Mesenchymal stem cell (in vitro differentiated cells and primary cell): ENCODE measurements at regions not wholly inside any gene's neighbourhood (a gene's known extent, or its start where the extent isn't known, plus 50 kb on each side); places are given as distances from the start of the nearest gene placed in this dataset.

Source experiments
- DNase-seq: peaks from one replicate; pipeline ENCODE4 v3.0.0-alpha.2; 2013
- H2AFZ ChIP-seq: one replicate; pipeline ENCODE4 v1.6.1; 2013; ENCODE audit warnings: low read depth, mild to moderate bottlenecking, control low read depth, inconsistent platforms, low read length, moderate library complexity
- H2AK5ac ChIP-seq: 2 replicates; pipeline ENCODE4 v1.6.1; 2013; ENCODE audit warnings: low read length, moderate library complexity, mild to moderate bottlenecking, inconsistent platforms; ENCODE audit not compliant: severe bottlenecking
- H2BK120ac ChIP-seq: one replicate; pipeline ENCODE4 v1.6.1; 2013; ENCODE audit warnings: low read depth, mild to moderate bottlenecking, inconsistent platforms, low read length, moderate library complexity
- H2BK12ac ChIP-seq, 2 experiments: one replicate each; pipeline ENCODE4 v1.6.1; 2013; ENCODE audit warnings: inconsistent platforms in 2 of 2, low read length in 2 of 2, mild to moderate bottlenecking in 2 of 2, moderate library complexity in 2 of 2, control low read depth in 1 of 2
- H2BK15ac ChIP-seq: one replicate; pipeline ENCODE4 v1.6.1; 2013; ENCODE audit warnings: mild to moderate bottlenecking, low read depth, inconsistent platforms; ENCODE audit not compliant: poor library complexity, severe bottlenecking
- H2BK5ac ChIP-seq: 2 replicates; pipeline ENCODE4 v1.6.1; 2013; ENCODE audit warnings: low read depth, mild to moderate bottlenecking, low read length, control low read depth, inconsistent platforms; ENCODE audit not compliant: poor library complexity, severe bottlenecking
- H3K14ac ChIP-seq, 2 experiments: one replicate each; pipeline ENCODE4 v1.6.1; 2013; ENCODE audit warnings: inconsistent platforms in 2 of 2, low read length in 2 of 2, control low read depth in 1 of 2, mild to moderate bottlenecking in 1 of 2, moderate library complexity in 1 of 2
- H3K18ac ChIP-seq, 2 experiments: one replicate each; pipeline ENCODE4 v1.6.1; 2013; ENCODE audit warnings: inconsistent platforms in 2 of 2, low read length in 2 of 2, control low read depth in 1 of 2, low read depth in 1 of 2, mild to moderate bottlenecking in 1 of 2
- H3K23ac ChIP-seq, 2 experiments: one replicate each; pipeline ENCODE4 v1.6.1; 2013; ENCODE audit warnings: inconsistent platforms in 2 of 2, low read length in 2 of 2, mild to moderate bottlenecking in 2 of 2, moderate library complexity in 2 of 2, control low read depth in 1 of 2
- H3K27ac ChIP-seq: 2 replicates; pipeline ENCODE4 v1.5.1; 2013; ENCODE audit warnings: mild to moderate bottlenecking, moderate library complexity, low read length, control low read depth, inconsistent platforms; ENCODE audit not compliant: poor library complexity, severe bottlenecking
- H3K27me3 ChIP-seq, 2 experiments: 2 replicates each; pipeline versions ENCODE4 v1.6.1 to v1.7.0; 2013; ENCODE audit warnings: low read length in 2 of 2, mild to moderate bottlenecking in 2 of 2, moderate library complexity in 2 of 2, control low read depth in 1 of 2, inconsistent platforms in 1 of 2; ENCODE audit not compliant: control insufficient read depth in 1 of 2, insufficient read depth in 1 of 2
- H3K36me3 ChIP-seq, 2 experiments: 2 replicates each; pipeline versions ENCODE4 v1.6.1 to v1.7.0; 2013; ENCODE audit warnings: low read length in 2 of 2, control low read depth in 1 of 2, inconsistent platforms in 1 of 2, low read depth in 1 of 2, mild to moderate bottlenecking in 1 of 2; ENCODE audit not compliant: insufficient read depth in 2 of 2, control insufficient read depth in 1 of 2
- H3K4ac ChIP-seq, 2 experiments: one replicate each; pipeline ENCODE4 v1.6.1; 2013; ENCODE audit warnings: inconsistent platforms in 2 of 2, low read length in 2 of 2, mild to moderate bottlenecking in 2 of 2, moderate library complexity in 2 of 2, control low read depth in 1 of 2, low read depth in 1 of 2
- H3K4me1 ChIP-seq: 2 replicates; pipeline ENCODE4 v1.6.1; 2013; ENCODE audit warnings: low read depth, low read length, control low read depth; ENCODE audit not compliant: control insufficient read depth, insufficient read depth
- H3K4me2 ChIP-seq: 2 replicates; pipeline ENCODE4 v1.6.1; 2013; ENCODE audit warnings: low read length, mild to moderate bottlenecking, inconsistent platforms; ENCODE audit not compliant: poor library complexity, severe bottlenecking
- H3K4me3 ChIP-seq, 2 experiments: 2 replicates each; pipeline versions ENCODE4 v1.5.1 to v1.7.0; 2013; ENCODE audit warnings: low read length in 2 of 2, mild to moderate bottlenecking in 2 of 2, control low read depth in 1 of 2, low read depth in 1 of 2; ENCODE audit not compliant: insufficient read depth in 1 of 2
- H3K79me1 ChIP-seq: replicated peaks from 2 replicates; pipeline ENCODE4 v1.6.1; 2013; ENCODE audit warnings: mild to moderate bottlenecking, control low read depth, low read length, inconsistent platforms; ENCODE audit not compliant: poor library complexity, severe bottlenecking
- H3K9ac ChIP-seq: 2 replicates; pipeline ENCODE4 v1.7.0; 2013; ENCODE audit warnings: mild to moderate bottlenecking, low read length, moderate library complexity
- H3K9me3 ChIP-seq: 2 replicates; pipeline ENCODE4 v1.7.0; 2013; ENCODE audit warnings: mild to moderate bottlenecking, low read length; ENCODE audit not compliant: control insufficient read depth
- H4K8ac ChIP-seq: one replicate; pipeline ENCODE4 v1.6.1; 2013; ENCODE audit warnings: inconsistent platforms, mild to moderate bottlenecking, low read length, moderate library complexity
- H4K91ac ChIP-seq: one replicate; pipeline ENCODE4 v1.6.1; 2013; ENCODE audit warnings: mild to moderate bottlenecking, low read length, inconsistent platforms
- WGBS: methylation state at CpG from one replicate; pipeline ENCODE4 v1.1.7; 2013; ENCODE audit warnings: mixed read lengths; 5-methylcytosine and 5-hydroxymethylcytosine counted together

DNA sequence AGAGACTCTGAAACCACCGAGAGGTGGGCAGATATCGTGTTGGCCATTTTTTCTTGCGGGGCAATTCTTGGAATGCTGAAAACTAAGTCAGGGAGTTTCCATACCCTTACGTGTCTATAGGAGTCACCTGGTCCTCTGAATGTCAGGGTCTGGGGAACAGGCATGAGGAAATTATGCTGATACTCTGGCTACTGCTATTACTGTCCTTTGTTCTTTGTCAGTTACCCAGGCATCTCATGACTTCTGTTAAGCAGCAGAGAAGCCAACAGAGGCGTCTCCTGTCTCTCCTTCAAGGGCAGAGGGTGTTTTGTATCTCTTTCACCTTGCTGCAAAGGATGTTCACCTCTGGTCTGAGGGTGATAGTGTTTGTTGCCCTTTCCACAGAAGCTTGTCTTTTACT, 559.5 kb upstream of the CCDC54 start:
- H4K91ac ChIP-seq, result no peak overlapping the region
- no peak overlapping the region for H3K4ac ChIP-seq
- no peaks in the 10 kb centered on the region for H3K4me1 ChIP-seq
- no peak overlapping the region for H3K14ac ChIP-seq
- H3K18ac ChIP-seq, result no peak overlapping the region
- no peak overlapping the region for H3K23ac ChIP-seq
- no peak overlapping the region for H3K4me3 ChIP-seq
- H2AFZ ChIP-seq, result no peak overlapping the region
- no peaks in the 10 kb centered on the region for H3K79me1 ChIP-seq
- no peaks in the 10 kb centered on the region for H3K9me3 ChIP-seq
- no peaks in the 10 kb centered on the region for H3K27me3 ChIP-seq
- no peak overlapping the region for H2BK12ac ChIP-seq
- 92% methylated on average over 5 of the region's 5 CpGs for WGBS
- no peak overlapping the region for H2BK120ac ChIP-seq
- H3K4me2 ChIP-seq, result no peak overlapping the region
- no peak for DNase-seq
- no peak overlapping the region for H3K9ac ChIP-seq
- no peak overlapping the region for H2AK5ac ChIP-seq
- no peak overlapping the region for H2BK15ac ChIP-seq
- no peaks in the 10 kb centered on the region for H3K36me3 ChIP-seq
- H3K27ac ChIP-seq, result no peak overlapping the region
- no peak overlapping the region for H4K8ac ChIP-seq
- H2BK5ac ChIP-seq, result no peak overlapping the region

DNA sequence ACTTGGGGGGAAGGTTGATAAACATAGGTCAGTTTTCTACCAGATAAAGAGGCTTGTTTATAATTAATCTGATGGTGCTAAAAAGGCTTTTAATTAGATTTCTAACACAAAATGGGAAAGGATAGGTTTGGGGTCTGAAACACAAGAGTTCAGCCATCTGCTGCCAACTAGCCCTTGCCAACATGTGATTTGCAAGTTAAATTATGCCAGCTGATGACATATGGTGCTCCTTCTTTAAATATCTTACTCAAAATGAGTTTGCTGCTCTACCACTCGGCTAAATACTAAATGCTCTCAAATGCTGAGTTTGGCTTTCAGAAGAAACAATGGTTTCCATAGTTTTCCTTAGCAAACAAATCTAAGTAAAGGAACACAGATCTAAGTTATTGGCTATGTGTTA, 557.8 kb upstream of the CCDC54 start:
- no peak overlapping the region for H4K91ac ChIP-seq
- WGBS, result 100% methylated on average over 1 of the region's 1 CpG

DNA sequence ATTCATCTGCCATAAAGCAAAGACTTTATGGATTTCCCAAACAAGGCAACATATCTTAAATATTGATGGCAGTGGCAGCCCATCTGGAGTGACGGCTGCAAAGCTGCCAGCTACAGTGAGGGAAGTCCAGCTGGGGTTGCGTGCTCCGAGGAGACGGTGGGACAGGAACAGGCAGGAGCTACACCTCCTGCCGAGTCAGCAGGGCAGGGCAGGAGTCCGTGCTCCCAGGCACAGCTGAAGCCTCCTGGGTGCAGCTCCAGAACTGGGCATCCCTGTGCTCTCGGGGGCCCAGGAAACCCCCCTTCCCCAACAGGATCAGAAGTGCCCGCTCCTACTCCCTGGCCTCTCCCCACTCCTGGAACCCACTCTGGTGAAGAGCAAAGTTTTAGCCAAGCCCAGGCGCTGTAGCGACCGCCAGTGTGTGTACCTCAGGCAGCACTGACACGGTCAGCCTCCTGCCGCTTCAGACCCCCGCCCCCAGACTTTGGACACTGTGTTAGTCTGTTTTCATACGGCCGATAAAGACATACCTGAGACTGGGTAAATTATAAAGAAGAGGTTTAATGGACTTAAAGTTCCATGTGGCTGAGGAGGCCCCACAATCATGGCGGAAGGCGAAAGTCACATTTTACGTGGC, 556.4 kb upstream of the CCDC54 start:
- Histone ChIP-seq H3K9me3 (no peaks in the 10 kb centered on the region), H2AK5ac (no peak overlapping the region), H2BK12ac (no peak overlapping the region), H3K4me1 (no peaks in the 10 kb centered on the region), H3K4ac (no peak overlapping the region), H3K9ac (no peak overlapping the region), H4K91ac (no peak overlapping the region), H2BK120ac (no peak overlapping the region), H3K27ac (no peak overlapping the region), H3K23ac (no peak overlapping the region), H3K18ac (no peak overlapping the region), H3K27me3 (no peaks in the 10 kb centered on the region), H3K4me3 (no peak overlapping the region), H2BK5ac (no peak overlapping the region), H4K8ac (no peak overlapping the region), H2AFZ (no peak overlapping the region), H3K4me2 (no peak overlapping the region), H3K36me3 (no peaks in the 10 kb centered on the region), H2BK15ac (no peak overlapping the region), H3K79me1 (no peaks in the 10 kb centered on the region), H3K14ac (no peak overlapping the region)
- 97% methylated on average over 19 of the region's 19 CpGs for WGBS
- DNase-seq, result no peak

More for the DNA sequence above, 557.8 kb upstream of the CCDC54 start:
- Histone ChIP-seq H3K4me1 (no peaks in the 10 kb centered on the region), H3K27ac (no peak overlapping the region), H2AK5ac (no peak overlapping the region), H3K4me2 (no peak overlapping the region), H3K14ac (no peak overlapping the region), H3K79me1 (no peaks in the 10 kb centered on the region), H3K4ac (no peak overlapping the region), H3K23ac (no peak overlapping the region), H3K36me3 (no peaks in the 10 kb centered on the region), H3K27me3 (no peaks in the 10 kb centered on the region), H2BK15ac (no peak overlapping the region), H3K9ac (no peak overlapping the region), H3K9me3 (no peaks in the 10 kb centered on the region), H3K4me3 (no peak overlapping the region), H3K18ac (no peak overlapping the region), H2BK5ac (no peak overlapping the region), H2AFZ (no peak overlapping the region), H2BK12ac (no peak overlapping the region), H2BK120ac (no peak overlapping the region), H4K8ac (no peak overlapping the region)
- no peak for DNase-seq

DNA sequence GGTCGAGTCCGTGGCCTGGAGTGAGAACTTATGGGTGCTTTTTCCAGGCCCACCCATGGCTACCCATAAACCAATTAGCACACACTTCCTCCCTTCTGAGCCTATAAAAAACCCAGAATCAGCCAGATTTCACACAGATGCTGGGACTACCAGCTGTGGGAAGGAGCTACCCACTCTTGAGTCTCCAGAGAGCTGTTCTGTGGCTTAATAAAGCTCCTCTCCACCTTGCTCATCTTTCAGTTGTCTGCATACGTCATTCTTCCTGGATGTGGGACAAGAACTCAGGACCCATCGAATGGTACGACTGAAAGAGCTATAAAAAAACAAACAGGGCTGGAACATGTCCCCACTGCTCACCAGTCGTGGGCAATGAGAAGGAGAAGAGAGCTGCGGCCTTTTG, 555.4 kb upstream of the CCDC54 start:
- peak overlapping the region; percentile 18 for H2AFZ ChIP-seq
- no peak overlapping the region for H3K9ac ChIP-seq
- no peak overlapping the region for H3K14ac ChIP-seq
- H2BK12ac ChIP-seq, result no peak overlapping the region
- H3K4me2 ChIP-seq, result no peak overlapping the region
- H3K4me1 ChIP-seq, result no peaks in the 10 kb centered on the region
- H2BK5ac ChIP-seq, result no peak overlapping the region
- H2BK120ac ChIP-seq, result no peak overlapping the region
- no peaks in the 10 kb centered on the region for H3K27me3 ChIP-seq
- H3K18ac ChIP-seq, result no peak overlapping the region
- no peak overlapping the region for H3K4me3 ChIP-seq
- no peaks in the 10 kb centered on the region for H3K9me3 ChIP-seq
- no peak for DNase-seq
- no peak overlapping the region for H3K23ac ChIP-seq
- WGBS, result 94% methylated on average over 7 of the region's 7 CpGs
- H2BK15ac ChIP-seq, result no peak overlapping the region
- peak overlapping the region in 1 of 2 experiments; percentile 12 for H3K4ac ChIP-seq
- no peaks in the 10 kb centered on the region for H3K79me1 ChIP-seq
- H4K8ac ChIP-seq, result no peak overlapping the region
- no peaks in the 10 kb centered on the region for H3K36me3 ChIP-seq
- H3K27ac ChIP-seq, result no peak overlapping the region
- H2AK5ac ChIP-seq, result no peak overlapping the region
- H4K91ac ChIP-seq, result no peak overlapping the region
